ENCODE measurements at regions not wholly inside any gene's neighbourhood (a gene's known extent, or its start where the extent isn't known, plus 50 kb on each side); places are given as distances from the start of the nearest gene placed in this dataset.
A peak's percentile ranks its signal among the peaks of the same experiment; 100 is the strongest.

DNA sequence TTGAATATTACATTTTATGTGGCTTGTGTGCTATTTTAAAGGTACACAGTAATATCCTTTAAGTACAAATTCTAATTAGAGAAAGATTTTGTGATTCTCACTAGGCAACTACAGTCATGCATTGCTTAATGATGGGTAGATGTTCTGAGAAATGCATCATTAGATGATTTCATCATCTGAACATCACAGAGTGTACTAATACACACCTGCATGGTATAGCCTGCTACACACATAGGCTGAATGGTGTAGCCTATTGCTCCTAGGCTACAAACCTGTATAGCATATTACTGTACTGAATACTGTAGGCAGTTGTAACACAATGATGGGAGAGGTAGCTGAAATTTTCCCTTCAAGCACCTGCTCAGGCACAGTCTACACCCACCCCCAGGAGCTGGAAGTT, 217.4 kb upstream of the EOMES start:
- no peak for DNase-seq (ENCODE audit: low read depth)

DNA sequence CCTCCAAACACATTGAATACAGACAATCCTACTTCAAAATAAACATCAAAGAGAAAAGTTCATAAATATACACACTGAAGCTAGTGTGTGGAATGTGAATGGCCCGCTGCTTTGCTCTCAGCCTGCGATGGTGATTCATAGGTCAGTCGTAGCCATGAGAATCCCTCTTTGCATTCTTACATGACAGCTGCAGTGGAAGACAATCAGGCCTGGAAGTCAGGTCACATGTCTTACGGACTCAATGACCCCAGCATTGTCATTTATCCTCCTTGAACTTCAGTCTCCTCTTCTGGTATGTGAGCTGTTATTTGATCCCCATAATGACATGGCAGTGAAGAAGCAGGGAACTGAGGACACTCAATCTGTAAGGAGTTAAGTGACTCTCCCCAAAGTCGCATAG, 217.8 kb upstream of the EOMES start:
- peak; percentile 40 for DNase-seq (ENCODE audit: low read depth)

DNA sequence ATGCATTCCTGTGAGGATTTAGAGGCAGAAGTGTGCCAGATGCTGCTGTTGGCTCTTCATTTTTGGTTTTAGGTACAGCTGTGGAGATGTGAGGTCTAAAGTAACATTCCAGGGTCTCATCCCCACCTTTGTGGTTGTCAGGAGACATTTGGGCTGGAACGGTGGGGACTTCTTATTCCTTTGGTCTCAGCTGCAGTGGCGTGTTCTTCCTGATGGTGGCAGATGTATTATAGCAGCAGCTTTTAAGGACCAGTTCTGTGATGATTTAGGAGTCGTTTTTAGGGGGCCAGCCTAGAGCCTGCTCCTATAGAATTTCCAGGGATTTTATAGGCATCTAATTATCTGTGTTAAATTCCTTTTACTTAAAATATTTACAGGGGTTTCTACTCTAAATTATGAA, 221.0 kb upstream of the EOMES start:
- DNase-seq (ENCODE audit: low read depth), result no peak

DNA sequence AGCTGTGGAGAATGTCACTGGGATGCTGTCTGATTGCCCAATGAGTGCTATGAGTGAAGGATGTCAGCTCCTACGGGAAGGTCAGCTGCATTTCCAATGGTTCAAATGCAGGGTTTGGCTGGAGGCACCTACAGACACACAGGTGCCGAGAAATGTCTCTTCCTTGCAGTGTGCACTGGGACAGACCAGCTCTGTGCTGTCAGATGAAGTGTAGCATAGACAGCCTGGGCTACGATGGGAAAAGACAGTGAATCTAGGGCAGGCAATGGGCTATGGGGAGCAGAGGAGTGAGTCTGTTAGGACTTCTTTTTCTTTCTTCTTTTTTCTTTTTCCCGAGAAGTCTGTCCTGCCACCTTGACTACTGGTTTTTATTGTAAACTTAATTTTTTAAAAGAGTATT, 223.1 kb upstream of the EOMES start:
- DNase-seq (ENCODE audit: low read depth), result no peak

DNA sequence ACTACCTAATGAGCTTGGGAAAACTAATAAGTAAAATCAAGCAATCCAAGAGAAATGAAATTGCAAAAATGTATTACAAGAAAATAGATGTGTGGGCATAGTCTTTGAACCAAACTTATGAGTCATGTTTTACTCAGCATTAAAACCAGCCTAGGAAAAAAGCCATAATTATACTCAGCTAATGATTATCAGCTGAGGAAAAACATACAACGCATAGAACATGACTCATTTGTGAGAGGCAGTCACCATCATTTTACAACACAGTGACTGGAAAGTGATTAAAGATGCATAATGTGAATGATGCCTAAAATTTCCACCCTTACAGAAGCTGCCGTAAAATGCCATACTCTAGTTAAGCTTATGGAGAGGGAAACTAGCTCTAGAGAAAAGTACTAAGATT, 238.0 kb upstream of the EOMES start:
- DNase-seq (ENCODE audit: low read depth), result peak; percentile 69

DNA sequence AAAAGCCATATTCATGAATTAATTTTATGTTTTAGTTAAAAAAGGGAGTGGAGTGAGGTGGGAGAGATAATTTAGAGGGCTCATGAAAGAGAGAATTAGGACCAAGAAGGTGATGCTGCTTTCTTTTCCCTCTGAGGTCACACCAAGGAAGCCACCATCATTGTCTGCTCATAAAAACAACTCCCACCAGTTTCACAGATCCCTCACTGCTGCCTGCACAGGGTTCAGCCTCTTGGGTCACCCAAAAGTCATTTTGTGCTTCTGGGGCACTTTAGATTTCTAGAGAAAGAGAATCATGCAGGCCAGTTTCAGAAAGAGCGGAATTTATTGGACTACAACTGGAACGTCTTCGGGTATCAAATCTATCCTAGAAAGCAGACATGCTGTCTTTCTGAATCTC, 241.4 kb upstream of the EOMES start:
- no peak for DNase-seq (ENCODE audit: low read depth)

DNA sequence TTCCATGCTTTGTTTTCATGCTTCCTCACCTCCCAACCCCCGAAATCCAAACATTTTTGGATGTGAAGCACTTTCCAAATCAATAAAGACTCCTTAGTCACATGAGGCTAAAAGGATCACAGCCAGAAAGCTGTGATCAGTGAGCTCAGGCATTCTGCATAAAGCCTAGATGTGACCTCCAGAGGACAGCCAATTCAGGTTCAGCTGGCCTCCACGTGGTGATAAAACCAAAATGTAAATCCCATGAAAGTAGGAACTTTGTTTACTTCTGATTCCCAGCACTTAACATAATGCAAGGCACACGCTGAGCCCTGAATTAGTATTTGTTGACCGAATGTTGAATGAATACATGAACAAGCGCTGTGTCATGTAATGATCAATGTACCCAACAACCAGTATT, 249.5 kb upstream of the EOMES start:
- DNase-seq (ENCODE audit: low read depth), result no peak

DNA sequence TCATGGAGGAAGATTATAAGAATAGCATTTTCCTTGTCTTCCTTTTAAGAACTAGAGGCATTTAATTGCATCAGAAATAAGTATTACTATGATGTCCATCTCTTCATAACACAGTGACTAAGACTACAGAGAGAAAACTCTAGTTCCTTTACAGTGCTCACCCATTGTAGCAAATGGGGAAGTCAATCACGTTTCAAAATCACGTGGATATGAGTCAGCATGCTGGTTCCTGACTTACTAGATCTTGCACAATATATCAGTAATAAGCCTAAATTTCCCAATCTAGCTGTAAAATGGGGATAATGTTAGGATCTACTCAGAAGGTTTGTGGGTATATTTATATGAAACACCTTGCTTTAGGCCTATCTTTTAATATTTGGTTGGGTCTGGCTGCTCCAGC, 254.8 kb upstream of the EOMES start:
- peak; percentile 17 for DNase-seq (ENCODE audit: low read depth)

DNA sequence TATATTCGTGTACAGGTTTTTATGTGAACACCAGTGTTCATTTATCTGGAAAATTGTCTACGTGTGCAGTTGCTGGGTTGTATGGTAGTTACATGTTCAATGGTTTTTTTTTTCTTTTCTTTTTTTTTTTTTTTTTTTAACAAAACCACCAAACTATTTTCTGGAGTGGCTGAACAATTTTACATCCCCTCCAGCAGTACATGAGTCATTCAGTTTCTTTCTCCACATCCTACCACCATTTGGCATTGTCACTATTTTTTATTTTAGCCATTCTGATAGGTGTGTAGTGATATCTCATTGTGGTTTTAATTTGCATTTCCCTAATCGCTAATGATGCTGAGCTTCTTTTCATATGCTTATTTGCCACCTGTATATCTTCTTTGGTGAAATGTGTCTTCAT, 256.3 kb upstream of the EOMES start:
- no peak for DNase-seq (ENCODE audit: low read depth)

DNA sequence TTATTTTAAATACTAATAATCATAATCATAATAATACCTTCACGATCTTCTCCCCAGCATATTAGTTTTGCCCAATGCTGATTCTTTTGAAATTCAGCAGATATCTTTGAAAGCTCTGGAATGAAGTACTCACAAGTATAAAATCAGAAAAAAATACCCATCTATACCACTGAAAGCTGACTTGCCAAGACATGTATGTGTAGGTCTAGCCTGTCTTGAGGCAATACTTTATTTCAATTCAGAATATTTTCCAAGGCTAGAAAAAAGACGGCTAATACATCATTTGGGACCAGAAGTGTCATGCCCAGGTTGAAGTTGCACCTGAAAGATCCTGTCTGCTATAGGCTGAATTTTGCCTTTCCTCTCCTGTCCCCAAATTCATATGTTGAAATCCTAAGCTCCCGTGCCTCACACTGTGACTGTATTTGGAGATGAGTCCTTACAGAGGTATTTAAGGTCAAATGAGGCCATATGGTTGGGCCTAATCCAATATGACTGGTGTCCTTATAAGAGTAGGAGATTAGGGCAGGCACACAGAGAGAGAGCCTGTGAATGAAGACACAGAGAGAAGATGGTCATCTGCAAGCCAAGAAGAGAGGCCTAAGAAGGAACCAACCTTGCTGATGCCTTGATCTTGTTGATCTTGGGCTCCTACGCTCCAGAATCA, 255.9 kb upstream of the CMC1 start:
- DNase-seq (ENCODE audit: low read depth), result peak; percentile 38

DNA sequence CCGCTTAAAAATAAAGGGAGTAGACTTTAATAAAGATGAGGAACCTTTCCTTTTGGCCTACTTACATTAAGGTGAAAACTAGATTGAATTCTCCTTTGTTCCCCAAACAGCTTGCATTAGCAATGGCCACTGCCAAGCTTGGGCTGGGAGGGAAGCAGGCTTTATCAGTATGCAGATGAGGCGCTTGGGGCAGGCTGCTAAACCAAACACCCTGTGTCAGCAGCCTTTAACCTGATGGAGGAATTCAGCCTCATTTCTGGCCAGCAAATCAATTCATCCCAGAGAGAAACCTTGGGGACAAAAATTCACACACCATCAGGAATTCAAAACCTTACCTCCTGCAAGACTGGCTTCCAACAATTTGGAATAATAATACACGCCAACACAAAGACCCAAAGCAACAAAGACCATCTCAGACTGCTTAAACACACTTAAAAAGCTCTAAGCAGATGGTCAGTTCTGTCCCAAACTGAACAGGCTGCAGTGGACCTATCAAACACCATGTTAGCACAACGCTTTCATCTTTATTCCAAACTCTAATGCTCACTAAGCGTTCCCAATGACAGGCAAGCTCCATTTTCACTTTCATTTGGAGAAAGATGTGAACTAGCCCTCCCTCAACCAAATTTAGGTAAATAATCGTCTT, 255.1 kb upstream of the CMC1 start:
- no peak for DNase-seq (ENCODE audit: low read depth)

DNA sequence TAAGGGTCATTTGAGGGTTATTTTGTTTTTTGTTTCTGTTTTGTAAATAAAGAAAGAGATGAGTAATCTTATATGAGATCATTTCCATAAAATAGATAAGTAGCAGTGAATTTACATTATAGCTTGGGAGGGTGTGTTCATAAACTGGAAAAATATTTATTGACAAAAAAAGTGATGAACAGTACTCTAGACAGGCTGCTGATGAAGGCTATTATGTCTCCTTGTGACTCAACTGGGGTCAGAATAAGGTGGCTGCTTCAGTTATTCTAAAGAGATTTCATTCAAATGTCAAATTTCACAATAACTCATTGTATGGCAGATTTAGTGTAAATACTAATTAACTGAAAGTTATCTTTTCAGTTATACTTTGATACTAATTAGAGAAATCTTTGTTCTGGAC, 251.1 kb upstream of the CMC1 start:
- no peak for DNase-seq (ENCODE audit: low read depth)

DNA sequence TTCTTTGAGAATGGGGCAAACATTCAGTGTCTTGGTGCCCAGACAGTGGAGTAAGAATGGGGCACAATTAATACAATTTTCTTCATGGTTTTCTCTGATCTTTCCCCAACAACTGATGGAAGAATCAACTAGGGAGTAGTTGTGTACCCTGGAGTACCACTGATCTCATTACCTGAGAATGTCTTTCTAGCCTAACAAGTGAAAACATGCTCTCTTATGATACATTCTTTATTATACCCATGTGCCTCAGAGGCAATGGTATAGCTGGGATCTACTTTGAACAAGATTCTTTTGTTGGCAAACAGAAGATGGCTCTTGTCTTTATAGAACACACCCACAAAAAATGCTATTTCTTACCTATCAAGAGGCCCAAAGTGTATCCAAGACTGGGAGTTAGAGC, 250.6 kb upstream of the CMC1 start:
- no peak for DNase-seq (ENCODE audit: low read depth)

DNA sequence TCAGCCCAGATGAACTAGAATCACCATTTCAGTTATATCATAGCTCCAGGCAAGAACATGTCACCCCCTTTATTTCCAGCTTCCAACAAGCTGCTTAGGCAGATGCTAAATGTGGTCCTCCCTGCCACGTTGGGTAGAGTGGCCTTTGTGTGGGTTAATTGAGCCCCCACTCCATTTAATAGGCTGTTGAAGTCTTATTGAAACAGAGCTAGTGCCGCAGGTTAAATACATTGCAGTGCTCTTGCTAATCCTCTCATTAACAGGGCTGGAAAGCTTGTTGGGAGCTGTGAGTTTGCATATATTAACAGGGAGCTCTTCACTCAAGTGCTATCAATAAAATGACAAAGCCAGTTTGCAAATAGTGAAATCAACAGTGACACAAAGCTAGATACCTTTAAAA, 248.4 kb upstream of the CMC1 start:
- no peak for DNase-seq (ENCODE audit: low read depth)

DNA sequence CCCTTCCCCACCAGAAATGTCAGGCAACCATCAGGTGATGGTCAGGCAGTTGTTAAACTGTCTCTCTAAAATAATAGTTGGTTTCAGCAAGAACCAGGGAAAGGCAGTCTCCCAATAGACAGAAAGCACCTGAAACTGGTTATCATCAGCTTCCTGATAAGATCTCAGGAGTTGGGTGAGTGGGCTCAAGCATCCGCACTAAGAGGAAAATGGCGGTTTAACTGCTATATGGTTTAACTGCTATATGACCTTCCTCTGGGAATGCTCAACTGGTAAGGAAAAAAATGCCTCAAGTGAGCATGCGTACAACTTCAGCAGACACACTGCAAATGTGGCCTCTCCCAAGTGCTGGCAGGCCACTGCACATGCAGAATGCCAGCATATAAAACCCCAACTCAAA, 240.8 kb upstream of the CMC1 start:
- DNase-seq (ENCODE audit: low read depth), result no peak

DNA sequence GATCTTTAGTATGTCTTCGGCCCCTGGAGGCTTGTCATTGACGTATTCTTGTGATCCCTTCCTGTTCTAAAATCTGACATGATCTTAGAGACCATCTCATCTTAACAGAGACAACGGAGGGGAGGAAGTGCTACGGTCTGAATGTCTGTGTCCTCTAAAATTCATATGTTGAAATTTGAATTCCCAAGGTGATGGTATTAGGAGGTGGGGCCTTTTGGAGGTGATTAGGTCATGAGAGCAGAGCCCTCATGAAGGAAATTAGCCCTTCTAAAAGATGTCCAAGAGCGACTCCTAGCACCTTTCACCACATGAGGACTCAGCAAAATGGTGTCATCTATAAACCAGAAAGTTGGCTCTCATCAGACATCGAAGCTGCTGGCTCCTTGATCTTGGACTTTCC, 233.2 kb upstream of the CMC1 start:
- no peak for DNase-seq (ENCODE audit: low read depth)

DNA sequence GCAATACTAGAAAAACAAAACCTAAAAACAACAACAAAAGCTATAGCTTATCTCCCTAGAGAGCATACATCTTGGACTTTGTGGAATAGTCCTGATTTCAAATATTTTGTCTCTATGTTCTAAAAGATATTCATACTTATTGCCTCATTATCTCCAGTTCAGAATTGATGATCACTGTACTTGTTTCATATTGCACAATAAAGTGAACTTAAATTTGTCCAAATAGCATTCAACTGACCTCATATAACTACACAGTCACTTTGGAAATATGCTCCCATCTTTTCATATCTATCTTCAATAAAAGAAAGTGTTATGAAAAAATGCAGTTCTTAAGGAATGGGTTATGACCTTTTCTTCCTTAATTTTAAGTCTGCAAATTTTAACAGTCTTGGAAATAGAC, 228.6 kb upstream of the CMC1 start:
- DNase-seq (ENCODE audit: low read depth), result no peak

DNA sequence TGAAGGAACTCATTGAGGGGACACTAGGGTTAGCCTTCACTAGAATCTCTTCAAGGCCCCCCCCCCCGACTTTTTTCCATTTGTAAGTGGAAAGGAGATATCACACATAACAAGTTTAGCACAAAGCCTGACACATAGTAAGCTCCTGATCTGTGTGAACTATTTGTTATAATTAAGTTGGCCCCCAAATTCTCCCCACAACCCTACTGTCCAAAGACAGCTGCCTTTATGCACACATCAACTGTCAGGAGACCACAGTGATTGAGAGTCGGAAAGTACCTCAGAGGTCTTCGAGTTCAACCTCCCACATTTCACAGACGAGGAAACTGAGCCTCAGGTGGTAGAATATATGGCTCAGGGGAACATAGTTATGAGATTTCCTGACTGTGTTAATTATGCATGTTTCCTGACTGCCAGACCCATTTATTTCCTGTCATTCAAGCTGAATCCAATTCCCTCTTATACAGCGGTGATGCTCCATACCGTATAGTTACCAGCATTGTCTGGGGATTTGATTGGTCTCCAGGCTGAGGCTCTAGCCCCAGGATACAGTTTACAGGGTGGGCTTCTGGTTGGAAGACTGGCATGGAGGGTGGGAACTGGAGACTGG, 227.4 kb upstream of the CMC1 start:
- DNase-seq (ENCODE audit: low read depth), result no peak

DNA sequence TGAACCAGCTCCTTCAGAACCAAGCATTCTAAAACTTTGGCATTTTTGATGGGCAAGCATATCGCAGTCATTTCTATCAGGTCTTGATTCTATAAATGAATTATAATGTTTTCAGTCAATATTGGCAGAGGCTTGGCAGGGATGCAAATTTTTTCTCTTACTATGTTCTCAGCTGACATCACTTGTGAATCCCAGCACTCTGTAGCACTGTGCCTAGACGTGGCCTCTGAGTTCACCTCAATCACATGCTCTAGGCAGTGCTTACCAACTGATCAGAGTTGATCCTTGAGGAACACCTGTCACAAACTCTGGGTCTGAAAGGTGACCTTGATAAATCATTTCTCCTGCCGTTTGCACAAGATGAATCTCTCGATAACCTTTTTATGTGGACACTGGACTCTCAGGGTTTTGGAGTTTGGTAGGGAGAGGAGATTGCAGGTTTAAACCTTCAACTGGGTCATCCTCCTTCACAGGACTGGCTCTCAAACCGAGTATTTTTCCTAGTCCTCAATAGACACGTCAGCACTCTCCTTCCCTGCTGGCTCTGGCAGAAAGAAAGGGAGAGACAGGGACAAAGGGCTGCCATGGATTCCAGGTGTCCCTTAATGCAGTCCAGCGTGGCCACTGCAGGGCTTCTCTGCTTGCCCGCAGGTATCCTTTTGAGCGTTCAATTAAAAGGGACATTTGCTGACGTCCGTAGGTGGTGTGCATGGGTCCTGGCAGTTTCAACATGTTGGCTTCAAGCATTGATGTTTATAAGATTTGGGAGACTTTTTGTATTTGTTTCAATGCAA, 222.3 kb upstream of the CMC1 start:
- DNase-seq (ENCODE audit: low read depth), result no peak

DNA sequence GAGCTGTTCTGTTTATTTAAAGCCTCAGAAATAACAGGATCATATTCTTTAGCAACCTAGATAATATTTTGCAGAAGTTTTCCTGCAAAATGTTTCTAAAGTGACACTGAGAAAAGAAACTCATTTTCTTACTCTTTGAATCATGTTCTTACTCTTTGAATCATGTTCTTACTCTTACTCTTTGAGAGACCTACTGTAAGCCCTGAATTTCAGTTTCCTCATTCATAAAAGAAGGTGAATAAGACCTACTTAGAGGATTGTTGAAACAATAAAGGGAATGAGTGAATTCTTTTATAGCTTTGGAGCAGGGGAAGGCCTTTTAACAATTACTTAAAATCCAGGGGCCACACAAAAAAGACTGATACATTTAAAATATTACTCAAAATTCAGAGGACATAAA, 221.7 kb upstream of the CMC1 start:
- no peak for DNase-seq (ENCODE audit: low read depth)

DNA sequence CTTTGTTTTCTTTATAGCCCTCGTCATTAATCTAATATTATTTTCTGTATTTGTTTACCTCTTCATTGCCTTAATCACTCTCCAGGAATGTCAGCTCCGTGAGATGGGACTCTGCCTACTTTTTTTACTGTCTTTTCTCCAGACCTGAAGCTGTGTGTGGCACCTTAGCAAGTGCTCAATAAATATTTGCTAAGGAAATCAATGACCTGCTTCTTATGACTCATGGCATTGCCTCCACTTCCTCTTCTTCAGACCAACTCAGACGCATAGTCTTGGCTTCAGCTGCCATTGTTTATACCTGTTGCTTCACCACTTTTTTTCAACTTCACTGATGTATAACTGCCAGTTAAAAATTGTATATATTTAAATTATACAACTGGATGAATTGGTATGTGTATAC, 218.5 kb upstream of the CMC1 start:
- DNase-seq (ENCODE audit: low read depth), result no peak

DNA sequence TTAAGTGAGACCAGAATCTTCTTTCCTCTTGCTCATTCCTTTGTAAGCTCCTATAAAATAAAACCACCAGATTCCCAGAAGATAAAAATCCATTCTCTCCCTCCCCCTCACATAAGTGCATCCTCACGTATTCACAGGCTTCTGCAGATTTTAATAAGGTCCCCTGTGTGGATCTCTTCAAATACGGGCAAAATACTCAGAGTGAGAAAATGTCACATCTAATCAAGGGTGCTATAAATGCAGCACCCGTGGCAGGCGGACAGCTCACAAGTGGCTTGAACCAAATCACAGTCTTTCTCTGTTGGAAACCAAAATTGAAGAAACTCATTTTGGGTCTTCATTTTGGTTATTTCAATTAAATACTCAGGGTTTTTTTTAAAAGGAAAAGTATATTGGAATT, 212.9 kb upstream of the CMC1 start:
- no peak for DNase-seq (ENCODE audit: low read depth)

Measured in GM04504 (cell line).